HG03135 (cell line): ENCODE measurements at regions not wholly inside any gene's neighbourhood (a gene's known extent, or its start where the extent isn't known, plus 50 kb on each side); places are given as distances from the start of the nearest gene placed in this dataset.
"Not testable (repeated sequence)": the region's sequence is repeated elsewhere in the genome, so short reads cannot be mapped to it uniquely, and the experiment has no call there.

Source experiments
- ATAC-seq: cut with Tn5 transposase; IDR thresholded peaks from one replicate; pipeline ENCODE4 v1.9.1; 2021; ENCODE audit warnings: mild to moderate bottlenecking, moderate library complexity; ENCODE audit not compliant: unreplicated experiment

- ATAC-seq, result no peak
Measured at GRCh38 chr7:12002428-12002827, 170.4 kb upstream of the THSD7A start.

DNA sequence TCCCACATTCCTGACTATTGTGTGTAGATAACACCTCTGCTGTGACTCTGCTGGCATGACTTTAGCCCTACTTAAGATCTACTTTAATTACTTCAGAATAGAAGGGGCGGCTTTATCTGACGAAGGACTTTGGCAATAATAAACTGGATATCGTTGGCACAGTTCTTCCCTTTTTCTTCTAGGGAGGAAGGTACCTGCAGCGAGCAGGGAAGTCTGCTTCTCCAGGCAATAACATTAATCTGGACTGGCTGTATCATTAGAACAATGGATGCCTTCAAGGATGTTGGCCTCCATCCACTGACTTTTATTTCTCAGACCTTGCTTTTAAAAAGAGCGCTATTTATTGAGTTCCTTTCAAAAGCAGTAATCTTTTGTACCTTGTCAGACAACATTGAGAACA lies 172.6 kb upstream of the THSD7A start:
- no peak for ATAC-seq

GRCh38 chr7:12007576-12007975 lies 175.6 kb upstream of the THSD7A start:
- ATAC-seq, result no peak

DNA sequence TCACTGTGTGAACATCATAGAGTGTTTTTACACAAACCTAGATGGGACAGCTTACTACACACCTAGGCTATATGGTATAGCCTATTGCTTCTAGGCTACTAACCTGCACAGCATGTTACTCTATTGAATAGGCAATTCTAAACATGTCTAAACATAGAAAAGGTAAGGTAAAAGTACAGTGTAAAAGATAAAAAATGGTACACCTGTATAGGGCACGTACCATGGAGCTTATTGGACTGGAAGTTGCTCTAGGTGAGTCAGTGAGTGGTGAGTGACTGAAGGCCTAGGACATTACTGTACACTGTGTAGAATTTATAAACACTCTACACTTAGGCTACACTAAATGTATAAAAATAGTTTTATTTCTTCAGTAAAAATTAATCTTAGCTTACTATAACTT lies 182.0 kb upstream of the THSD7A start:
- ATAC-seq, result no peak

DNA sequence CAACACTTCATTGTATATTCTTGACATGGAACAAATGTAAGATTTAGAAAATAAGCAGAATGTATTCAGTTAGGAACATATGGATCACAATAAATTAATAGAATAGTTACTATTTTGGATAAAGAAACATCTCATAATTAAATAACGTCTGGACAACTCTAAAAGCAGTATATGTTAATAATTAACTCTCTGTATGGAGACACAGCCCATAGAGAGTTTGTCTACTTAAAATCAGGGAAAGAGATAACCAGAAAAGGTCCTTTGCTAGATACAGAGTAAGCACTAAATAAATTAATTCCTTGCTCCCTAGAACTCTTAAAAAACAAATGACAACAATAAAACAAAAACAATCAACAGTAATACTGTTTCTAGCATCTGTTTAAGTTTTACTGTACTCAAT lies 184.4 kb upstream of the THSD7A start:
- no peak for ATAC-seq

DNA sequence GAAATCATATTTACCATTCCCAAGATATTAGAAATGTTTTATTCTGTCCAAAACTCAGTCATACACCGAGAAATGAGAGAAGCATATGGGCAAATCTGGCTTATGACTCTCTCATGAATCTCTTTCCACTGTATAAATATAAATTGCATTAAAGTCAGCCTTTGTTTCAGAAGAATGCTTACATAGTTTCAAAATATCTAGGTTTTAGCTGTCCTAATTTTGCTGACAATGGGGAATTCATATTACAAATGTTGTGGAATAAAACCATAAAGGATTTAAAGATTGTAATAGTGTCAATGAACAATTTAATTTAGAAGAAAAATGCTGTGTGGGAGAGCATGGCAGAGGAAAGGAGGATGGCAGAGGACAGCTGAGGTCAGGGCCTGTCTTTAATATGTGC lies 185.0 kb upstream of the THSD7A start:
- ATAC-seq, result no peak

DNA sequence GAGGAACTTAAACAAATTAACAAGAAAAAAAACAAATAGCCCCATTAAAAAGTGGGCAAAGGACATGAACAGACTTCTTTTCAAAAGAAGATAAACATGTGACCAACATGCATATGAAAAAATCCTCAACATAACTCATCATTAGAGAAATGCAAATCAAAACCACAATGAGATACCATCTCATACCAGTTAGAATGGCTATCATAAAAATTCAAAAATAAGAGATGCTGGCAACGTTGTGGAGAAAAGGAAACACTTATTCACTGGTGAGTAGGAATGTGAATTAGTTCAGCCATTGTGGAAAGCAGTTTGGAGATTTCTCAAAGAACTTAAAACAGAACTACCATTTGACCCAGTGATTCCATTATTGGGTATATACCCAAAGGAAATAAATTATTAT lies 189.1 kb upstream of the TMEM106B start:
- ATAC-seq, result not testable (repeated sequence)

DNA sequence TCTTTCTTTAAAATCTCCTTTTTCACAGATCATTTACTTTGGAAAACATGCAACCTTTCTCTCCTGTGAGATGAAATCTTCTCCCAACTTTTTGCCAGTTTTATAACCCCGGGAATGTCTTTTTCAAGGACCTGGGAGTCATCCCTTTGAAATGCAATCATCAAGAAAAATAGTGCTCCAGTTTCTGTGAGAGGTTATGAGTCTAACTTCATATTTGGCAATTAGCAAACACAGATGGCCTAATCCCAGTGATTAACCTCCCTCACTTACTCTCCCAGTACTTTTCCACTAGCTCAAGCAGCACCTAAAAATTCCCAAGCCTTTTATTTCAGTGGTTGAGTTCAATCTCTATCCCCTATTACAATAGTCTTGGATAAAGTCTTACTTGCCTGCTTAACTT lies 185.8 kb upstream of the TMEM106B start:
- no peak for ATAC-seq

DNA sequence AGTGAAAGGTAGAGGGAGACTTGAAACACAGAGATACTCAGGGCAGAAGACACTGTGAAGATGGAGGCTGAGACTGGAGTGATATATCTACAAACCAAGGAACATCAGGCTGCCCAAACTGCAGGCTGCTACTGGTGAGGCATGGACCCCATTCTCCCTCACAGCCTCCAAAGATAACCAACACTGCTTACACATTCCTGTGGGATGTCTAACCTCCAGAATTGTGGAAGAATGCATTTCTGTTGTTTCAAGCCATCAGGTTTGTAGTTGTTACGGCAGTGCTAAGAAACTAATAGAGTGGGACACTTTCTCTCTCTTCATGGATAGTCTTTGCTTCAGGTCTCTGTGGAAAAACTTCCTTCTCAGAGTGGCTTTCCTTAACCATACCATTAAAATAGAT lies 182.6 kb upstream of the TMEM106B start:
- no peak for ATAC-seq

GRCh38 chr7:12030116-12030515 lies 181.0 kb upstream of the TMEM106B start:
- ATAC-seq, result no peak

DNA sequence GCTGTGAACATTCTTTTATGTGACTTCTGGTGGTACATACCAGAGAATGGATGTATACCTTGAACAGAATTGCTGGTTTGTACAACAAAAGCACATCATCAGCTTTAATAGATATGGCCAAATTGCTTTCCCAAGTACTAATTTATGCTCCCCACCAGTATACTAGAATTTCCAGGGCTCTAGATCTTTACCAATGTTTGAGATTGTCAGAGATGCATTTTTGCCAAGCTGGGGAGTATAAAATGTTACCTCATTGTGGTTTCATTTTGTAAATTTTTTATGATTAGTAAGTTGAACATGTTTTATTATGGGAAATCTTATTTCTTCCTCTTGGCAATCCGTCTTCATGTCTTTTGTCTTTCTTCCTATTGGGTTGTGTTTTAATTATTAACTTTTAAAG lies 179.9 kb upstream of the TMEM106B start:
- no peak for ATAC-seq

- ATAC-seq, result no peak
Measured at GRCh38 chr7:12031638-12032037, 179.5 kb upstream of the TMEM106B start.

GRCh38 chr7:12032146-12032545 lies 178.9 kb upstream of the TMEM106B start:
- no peak for ATAC-seq

DNA sequence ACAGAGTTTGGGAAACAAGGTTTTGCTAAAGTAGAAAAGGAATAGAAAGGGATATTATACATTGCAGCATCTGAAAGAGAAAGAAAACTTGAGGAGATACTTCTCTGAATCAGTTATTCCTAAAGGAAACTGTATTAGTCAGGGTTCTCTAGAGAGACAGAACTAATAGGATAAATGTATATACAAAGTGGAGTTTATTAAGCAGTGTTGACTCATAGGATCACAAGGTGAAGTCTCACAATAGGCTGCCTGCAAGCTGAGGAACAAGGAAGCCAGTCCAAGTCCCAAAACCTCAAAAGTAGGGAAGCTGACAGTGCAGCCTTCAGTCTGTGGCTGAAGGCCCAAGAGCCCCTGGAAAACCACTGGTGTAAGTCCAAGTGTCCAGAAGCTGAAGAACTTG lies 167.6 kb upstream of the TMEM106B start:
- not testable (repeated sequence) for ATAC-seq

- ATAC-seq, result no peak
Measured at GRCh38 chr7:12052211-12052610, 158.9 kb upstream of the TMEM106B start.

- no peak for ATAC-seq
Measured at GRCh38 chr7:12053561-12053960, 157.5 kb upstream of the TMEM106B start.

GRCh38 chr7:12054830-12055229 lies 156.3 kb upstream of the TMEM106B start:
- ATAC-seq, result no peak

DNA sequence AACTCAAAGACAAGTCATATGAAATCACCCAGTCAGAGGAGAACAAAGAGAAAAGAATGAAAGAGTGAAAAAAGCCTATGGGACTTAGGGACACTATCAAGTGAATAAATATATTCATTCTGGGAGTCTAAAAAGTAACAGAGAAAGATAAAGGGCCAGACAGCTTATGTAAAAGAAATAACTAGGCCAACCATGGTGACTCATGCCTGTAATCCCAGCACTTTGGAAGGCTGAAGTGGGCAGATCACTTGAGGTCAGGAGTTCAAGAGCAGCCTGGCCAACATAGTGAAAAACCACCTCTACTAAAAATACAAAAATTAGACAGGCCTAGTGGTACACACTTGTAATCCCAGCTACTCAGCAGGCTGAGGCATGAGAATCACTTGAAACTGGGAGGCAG lies 154.7 kb upstream of the TMEM106B start:
- ATAC-seq, result no peak

- no peak for ATAC-seq
Measured at GRCh38 chr7:12056977-12057376, 154.1 kb upstream of the TMEM106B start.

GRCh38 chr7:12062062-12062461 lies 149.0 kb upstream of the TMEM106B start:
- no peak for ATAC-seq

DNA sequence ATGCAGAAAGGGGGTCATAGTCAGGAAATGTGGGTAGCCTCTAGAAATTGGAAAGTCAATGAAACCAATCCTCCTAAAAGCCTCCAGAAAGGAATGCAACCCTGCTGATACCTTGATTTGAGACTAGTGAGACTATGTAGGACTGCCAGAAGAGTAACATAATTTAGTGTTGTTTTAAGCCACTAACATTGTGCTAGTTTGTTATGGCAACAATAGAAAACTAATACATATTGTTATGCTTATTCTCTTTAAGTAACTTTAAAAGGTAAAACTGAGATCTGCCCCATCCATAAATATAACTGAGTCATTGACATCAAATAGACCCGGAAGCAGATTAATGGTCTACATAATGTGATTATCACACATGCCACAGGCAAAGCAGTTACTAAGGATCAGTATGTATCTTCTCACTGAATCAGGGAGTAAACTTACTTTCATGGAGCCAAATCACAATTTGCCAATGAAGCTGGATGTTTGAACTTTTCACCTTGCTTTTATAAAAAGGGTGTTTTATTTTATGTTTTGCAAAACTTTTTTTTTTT lies 146.4 kb upstream of the TMEM106B start:
- ATAC-seq, result no peak

GRCh38 chr7:12066004-12066403 lies 145.1 kb upstream of the TMEM106B start:
- no peak for ATAC-seq

DNA sequence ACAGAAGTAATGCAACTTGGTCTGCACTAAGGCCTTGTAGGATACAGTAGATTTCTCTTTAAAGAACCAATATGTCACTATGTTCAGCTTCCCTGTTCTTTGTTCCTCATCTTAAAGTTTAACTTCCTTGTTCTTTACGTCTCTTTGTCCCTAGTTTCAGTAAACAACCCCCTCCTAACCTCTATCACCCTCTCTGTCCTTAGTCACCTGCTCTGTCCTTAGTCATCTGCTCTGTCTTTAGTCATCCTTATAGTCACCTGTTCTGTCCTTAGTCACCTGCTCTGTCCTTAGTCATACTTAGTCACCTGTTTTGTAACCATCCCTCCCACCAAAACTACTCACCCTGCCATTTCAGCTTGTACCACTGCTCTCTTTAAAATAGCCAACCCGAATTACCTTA lies 144.6 kb upstream of the TMEM106B start:
- ATAC-seq, result no peak
